GM13977 (cell line): ENCODE measurements at regions not wholly inside any gene's neighbourhood (a gene's known extent, or its start where the extent isn't known, plus 50 kb on each side); places are given as distances from the start of the nearest gene placed in this dataset.

Source experiments
- DNase-seq: peaks from one replicate; pipeline ENCODE4 v3.0.0; 2012; ENCODE audit warnings: low spot score
- CTCF ChIP-seq: IDR thresholded peaks from 2 replicates; pipeline ENCODE4 v1.5.1; 2012; ENCODE audit warnings: mild to moderate bottlenecking, control low read depth; ENCODE audit not compliant: insufficient read depth; ENCODE audit errors: extremely low read depth, missing control alignments
- in situ Hi-C: fragments of 300-500 bp; cut with MboI; formaldehyde crosslinking; loops from one replicate; pipeline ENCODE4 v1.12.0; 2022; ENCODE audit warnings: low sequenced_read_pairs, low pct_unique_long_range_greater_than_20kb, mixed read lengths, inconsistent platforms; ENCODE audit not compliant: unreplicated experiment

DNA sequence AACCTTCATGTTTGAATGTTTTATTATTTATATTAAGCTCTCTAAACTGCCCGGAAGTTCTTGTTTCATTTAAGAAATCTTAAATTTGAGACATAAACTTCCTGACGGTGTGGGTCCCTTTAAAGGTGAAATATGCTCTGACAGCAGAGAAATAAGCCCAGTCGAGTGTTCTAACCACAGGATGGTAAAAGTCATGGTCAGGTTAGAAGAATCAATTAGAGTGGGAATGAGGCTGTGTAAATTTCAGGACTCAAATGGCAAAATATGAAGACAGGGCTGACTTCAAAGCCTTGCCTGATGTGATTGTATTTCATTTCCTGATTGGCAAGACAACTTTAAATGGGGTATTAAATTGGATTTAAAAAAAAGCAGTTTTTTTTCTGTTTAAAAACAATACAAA is 432.9 kb upstream of the BRINP1 start:
- TF ChIP-seq CTCF, result no peak
- in situ Hi-C loops, result no loop called here

DNA sequence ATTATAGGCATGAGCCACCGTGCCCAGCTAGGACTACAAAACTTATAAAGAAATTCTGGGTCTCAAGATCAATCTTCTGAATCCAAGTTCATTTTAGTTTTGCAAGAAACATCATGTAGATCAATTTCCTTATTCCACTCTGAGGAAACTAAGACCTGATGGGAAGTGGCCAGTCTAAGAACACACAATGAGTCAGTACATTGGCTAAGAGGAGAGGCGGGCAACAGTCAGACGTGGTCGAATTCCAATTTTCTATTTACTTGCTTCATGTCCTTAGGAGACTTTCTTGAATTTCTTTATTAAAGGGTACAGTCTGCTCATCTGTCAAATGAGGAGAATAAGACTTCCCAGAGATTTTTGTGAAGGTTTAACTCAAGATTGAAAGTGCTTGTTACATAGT is 432.1 kb upstream of the BRINP1 start:
- in situ Hi-C loops, result no loop called here
- TF ChIP-seq CTCF, result no peak
- DNase-seq, result no peak

More for the DNA sequence above, 432.9 kb upstream of the BRINP1 start:
- no peak for DNase-seq

DNA sequence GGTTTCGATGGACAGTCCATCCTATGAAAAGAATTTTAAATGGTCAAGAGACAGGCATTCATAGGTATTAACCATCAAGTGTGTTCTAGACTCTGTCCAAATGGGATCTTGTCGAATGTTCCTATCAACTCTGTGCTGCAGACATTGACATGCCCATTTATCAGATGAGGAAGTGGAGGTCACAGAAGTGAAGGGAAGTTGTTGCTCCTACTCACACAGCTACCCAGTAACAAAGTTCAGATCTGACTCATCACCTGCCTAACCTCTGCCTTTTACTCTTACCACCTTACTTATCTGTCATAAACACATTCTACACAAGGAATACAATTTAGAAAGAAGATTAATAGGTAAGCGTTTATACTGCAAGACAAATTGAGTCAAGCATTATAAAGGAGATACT is 426.2 kb upstream of the BRINP1 start:
- in situ Hi-C loops, result no loop called here

GRCh38 chr9:119794836-119795235 is 425.6 kb upstream of the BRINP1 start:
- in situ Hi-C loops, result no loop called here
- no peak for TF ChIP-seq CTCF
- no peak for DNase-seq

More for the DNA sequence above, 426.2 kb upstream of the BRINP1 start:
- no peak for TF ChIP-seq CTCF
- no peak for DNase-seq

GRCh38 chr9:119793218-119793617 is 424.0 kb upstream of the BRINP1 start:
- in situ Hi-C loops, result no loop called here
- no peak for TF ChIP-seq CTCF

GRCh38 chr9:119792242-119792641 is 423.0 kb upstream of the BRINP1 start:
- no peak for DNase-seq
- no peak for TF ChIP-seq CTCF
- in situ Hi-C loops, result no loop called here

More at GRCh38 chr9:119793218-119793617, 424.0 kb upstream of the BRINP1 start:
- DNase-seq, result no peak

DNA sequence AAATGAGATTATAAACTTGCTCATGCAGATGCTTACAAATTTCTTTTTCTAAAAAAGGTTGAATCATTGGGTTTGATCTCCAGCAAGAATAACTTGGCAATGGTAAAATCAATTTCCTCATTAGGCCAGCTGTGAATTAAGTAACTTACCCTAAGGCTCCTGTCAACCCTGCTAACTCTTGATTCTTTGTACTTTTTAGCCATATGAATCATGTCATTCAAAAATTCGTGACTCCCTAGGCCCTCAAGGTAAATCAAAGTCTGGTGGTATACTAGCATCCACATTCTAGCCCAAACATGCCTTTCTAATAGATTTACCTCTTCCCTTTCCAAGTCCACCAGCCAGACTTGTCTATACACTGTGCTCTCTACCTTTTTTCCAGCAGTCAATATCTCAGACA is 420.8 kb upstream of the BRINP1 start:
- in situ Hi-C loops, result no loop called here
- no peak for TF ChIP-seq CTCF
- DNase-seq, result no peak
